Esophagus squamous epithelium (tissue), 4 donors: ENCODE measurements at regions not wholly inside any gene's neighbourhood (a gene's known extent, or its start where the extent isn't known, plus 50 kb on each side); places are given as distances from the start of the nearest gene placed in this dataset.

Source experiments
- POLR2A ChIP-seq, 4 donors: fragments of 450-650 bp; IDR thresholded peaks; one replicate each; pipeline ENCODE4 v1.6.1; 2017; ENCODE audit warnings: antibody characterized with exemption in 4 of 4, mild to moderate bottlenecking in 4 of 4, moderate library complexity in 3 of 4
- TF ChIP-seq, protein P1 (sequence below), 6 experiments: fragments of 450-650 bp in 4 of 6; fragments of 200-600 bp in 2 of 6; sonication (generic) in 2 of 6; IDR thresholded peaks; one replicate each; pipeline ENCODE4 v1.5.1; 2016 to 2019; ENCODE audit warnings: antibody characterized with exemption in 6 of 6, mild to moderate bottlenecking in 4 of 6, moderate library complexity in 4 of 6

GRCh38 chr13:32866921-32867320 is 149.3 kb upstream of the KL start:
- TF ChIP-seq, protein P1, sequence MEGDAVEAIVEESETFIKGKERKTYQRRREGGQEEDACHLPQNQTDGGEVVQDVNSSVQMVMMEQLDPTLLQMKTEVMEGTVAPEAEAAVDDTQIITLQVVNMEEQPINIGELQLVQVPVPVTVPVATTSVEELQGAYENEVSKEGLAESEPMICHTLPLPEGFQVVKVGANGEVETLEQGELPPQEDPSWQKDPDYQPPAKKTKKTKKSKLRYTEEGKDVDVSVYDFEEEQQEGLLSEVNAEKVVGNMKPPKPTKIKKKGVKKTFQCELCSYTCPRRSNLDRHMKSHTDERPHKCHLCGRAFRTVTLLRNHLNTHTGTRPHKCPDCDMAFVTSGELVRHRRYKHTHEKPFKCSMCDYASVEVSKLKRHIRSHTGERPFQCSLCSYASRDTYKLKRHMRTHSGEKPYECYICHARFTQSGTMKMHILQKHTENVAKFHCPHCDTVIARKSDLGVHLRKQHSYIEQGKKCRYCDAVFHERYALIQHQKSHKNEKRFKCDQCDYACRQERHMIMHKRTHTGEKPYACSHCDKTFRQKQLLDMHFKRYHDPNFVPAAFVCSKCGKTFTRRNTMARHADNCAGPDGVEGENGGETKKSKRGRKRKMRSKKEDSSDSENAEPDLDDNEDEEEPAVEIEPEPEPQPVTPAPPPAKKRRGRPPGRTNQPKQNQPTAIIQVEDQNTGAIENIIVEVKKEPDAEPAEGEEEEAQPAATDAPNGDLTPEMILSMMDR (IDR thresholded peaks at IDR 0.05): no peak
- no peak for TF ChIP-seq POLR2A (IDR thresholded peaks at IDR 0.05)
